Mesendoderm (in vitro differentiated cells): ENCODE measurements at regions not wholly inside any gene's neighbourhood (a gene's known extent, or its start where the extent isn't known, plus 50 kb on each side); places are given as distances from the start of the nearest gene placed in this dataset.
A peak's percentile ranks its signal among the peaks of the same experiment; 100 is the strongest.

Source experiments
- DNase-seq: peaks from one replicate; pipeline ENCODE4 v3.0.0; 2013
- H2AK5ac ChIP-seq: 2 replicates; pipeline ENCODE4 v1.6.1; 2013; ENCODE audit warnings: low read length, inconsistent platforms
- H2BK120ac ChIP-seq: 2 replicates; pipeline ENCODE4 v1.6.1; 2013; ENCODE audit warnings: low read depth, mild to moderate bottlenecking, low read length, moderate library complexity, mixed read lengths
- H2BK15ac ChIP-seq: replicated peaks from 2 replicates; pipeline ENCODE4 v1.6.1; 2013; ENCODE audit warnings: low read depth, mild to moderate bottlenecking, moderate library complexity
- H2BK5ac ChIP-seq: 2 replicates; pipeline ENCODE4 v1.6.1; 2013; ENCODE audit warnings: low read length, inconsistent platforms
- H3K18ac ChIP-seq: 2 replicates; pipeline ENCODE4 v1.6.1; 2013; ENCODE audit warnings: mild to moderate bottlenecking, low read length, mixed read lengths
- H3K23ac ChIP-seq: one replicate; pipeline ENCODE4 v1.6.1; 2013; ENCODE audit warnings: low read length
- H3K27ac ChIP-seq: 2 replicates; pipeline ENCODE4 v1.5.1; 2013; ENCODE audit warnings: low read depth, mild to moderate bottlenecking, inconsistent platforms, low read length, moderate library complexity
- H3K27me3 ChIP-seq: 2 replicates; pipeline ENCODE4 v1.6.1; 2013; ENCODE audit warnings: low read length, control low read depth, mild to moderate bottlenecking, inconsistent platforms; ENCODE audit not compliant: insufficient read depth, poor library complexity
- H3K36me3 ChIP-seq: 2 replicates; pipeline ENCODE4 v1.6.1; 2013; ENCODE audit warnings: low read length, inconsistent platforms; ENCODE audit not compliant: control insufficient read depth, insufficient read depth
- H3K4ac ChIP-seq: one replicate; pipeline ENCODE4 v1.6.1; 2013; ENCODE audit warnings: low read depth, mild to moderate bottlenecking, low read length, moderate library complexity
- H3K4me1 ChIP-seq: 2 replicates; pipeline ENCODE4 v1.6.1; 2013; ENCODE audit warnings: low read depth, low read length, inconsistent platforms; ENCODE audit not compliant: control insufficient read depth
- H3K4me2 ChIP-seq: 2 replicates; pipeline ENCODE4 v1.6.1; 2013; ENCODE audit warnings: low read length
- H3K4me3 ChIP-seq: 2 replicates; pipeline ENCODE4 v1.5.1; 2013; ENCODE audit warnings: mild to moderate bottlenecking, low read length
- H3K56ac ChIP-seq: one replicate; pipeline ENCODE4 v1.6.1; 2013; ENCODE audit warnings: low read length
- H3K79me1 ChIP-seq: 2 replicates; pipeline ENCODE4 v1.6.1; 2013; ENCODE audit warnings: low read length, inconsistent platforms
- H3K79me2 ChIP-seq: 2 replicates; pipeline ENCODE4 v1.6.1; 2013; ENCODE audit warnings: mild to moderate bottlenecking, low read length; ENCODE audit not compliant: control insufficient read depth, insufficient read depth
- H3K9ac ChIP-seq: 2 replicates; pipeline ENCODE4 v1.6.1; 2013; ENCODE audit warnings: low read length, inconsistent platforms
- H4K5ac ChIP-seq: one replicate; pipeline ENCODE4 v1.6.1; 2013; ENCODE audit warnings: low read length
- H4K8ac ChIP-seq: one replicate; pipeline ENCODE4 v1.6.1; 2013; ENCODE audit warnings: low read depth, mild to moderate bottlenecking, control low read depth, low read length, moderate library complexity
- WGBS: extraction: QIAGEN DNeasy Blood & Tissue Kit; methylation state at CpG from one replicate; pipeline ENCODE4 v1.1.7; 2013; ENCODE audit warnings: low lambda C conversion rate, missing lambda C conversion rate; ENCODE audit not compliant: insufficient coverage; ENCODE audit errors: extremely low coverage; 5-methylcytosine and 5-hydroxymethylcytosine counted together

DNA sequence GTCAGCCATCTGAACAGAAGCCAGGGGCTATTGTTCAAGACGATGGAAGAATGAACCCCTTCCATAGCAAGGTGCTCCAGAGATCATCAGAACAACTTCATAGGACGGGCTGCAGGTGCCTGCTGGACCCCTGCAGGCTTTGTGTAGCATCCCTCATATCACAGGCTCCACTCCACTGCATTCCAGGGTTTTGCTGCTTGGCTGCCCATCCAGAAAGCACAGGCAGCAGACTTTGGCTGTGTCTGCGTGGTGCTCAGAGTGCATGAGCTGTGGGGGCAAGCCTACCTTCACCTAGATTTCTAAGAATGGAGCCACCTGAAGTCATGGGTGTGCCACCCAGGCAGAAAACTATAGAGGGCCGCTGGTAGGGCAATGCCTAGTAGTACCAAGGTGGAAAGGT, 93.9 kb upstream of the NLRP1 start:
- Histone ChIP-seq H2BK120ac (no peak overlapping the region), H3K56ac (no peak overlapping the region), H3K4me2 (no peak overlapping the region), H3K27ac (no peak overlapping the region), H3K79me1 (no peaks in the 10 kb centered on the region), H3K27me3 (no peaks in the 10 kb centered on the region), H3K18ac (no peak overlapping the region), H3K23ac (no peak overlapping the region), H4K5ac (no peak overlapping the region), H2BK5ac (no peak overlapping the region), H3K4me3 (no peak overlapping the region), H3K4me1 (peaks cover 3% of the 10 kb centered on the region), H4K8ac (no peak overlapping the region), H2BK15ac (no peak overlapping the region), H3K79me2 (no peaks in the 10 kb centered on the region), H3K36me3 (no peaks in the 10 kb centered on the region), H2AK5ac (no peak overlapping the region), H3K4ac (no peak overlapping the region), H3K9ac (no peak overlapping the region)
- WGBS: no CpG with 5 or more reads among the region's 4 CpGs
- DNase-seq: no peak

DNA sequence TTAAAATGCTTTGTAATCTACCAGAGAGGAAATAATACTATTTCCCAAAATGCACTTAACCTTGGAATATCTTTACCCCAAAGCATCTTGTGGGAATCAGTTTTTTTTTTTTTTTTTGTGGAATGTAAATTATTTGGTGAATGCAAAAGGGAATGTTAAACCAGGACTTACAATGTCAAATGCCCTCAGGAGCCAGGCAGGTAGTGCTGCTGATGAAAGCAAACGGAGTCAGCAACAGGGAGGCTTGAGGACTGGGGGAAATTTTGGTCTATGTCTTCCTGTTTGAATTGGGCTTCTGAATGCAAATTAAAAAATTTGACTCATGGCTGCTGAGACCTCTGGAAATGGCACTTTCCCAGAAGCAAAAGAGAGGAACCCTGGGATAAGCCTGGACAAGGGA, 96.5 kb upstream of the NLRP1 start:
- Histone ChIP-seq H2AK5ac (no peak overlapping the region), H3K4me3 (no peak overlapping the region), H3K79me2 (no peaks in the 10 kb centered on the region), H3K9ac (no peak overlapping the region), H3K18ac (peak overlapping the region; percentile 32), H3K79me1 (no peaks in the 10 kb centered on the region), H2BK5ac (no peak overlapping the region), H3K23ac (no peak overlapping the region), H4K5ac (no peak overlapping the region), H2BK120ac (no peak overlapping the region), H3K27me3 (no peaks in the 10 kb centered on the region), H4K8ac (no peak overlapping the region), H2BK15ac (no peak overlapping the region), H3K4ac (no peak overlapping the region), H3K4me2 (no peak overlapping the region), H3K56ac (no peak overlapping the region), H3K36me3 (no peaks in the 10 kb centered on the region), H3K27ac (no peak overlapping the region), H3K4me1 (peaks cover 3% of the 10 kb centered on the region)
- no CpG with 5 or more reads among the region's 1 CpG for WGBS
- peak; percentile 87 for DNase-seq

DNA sequence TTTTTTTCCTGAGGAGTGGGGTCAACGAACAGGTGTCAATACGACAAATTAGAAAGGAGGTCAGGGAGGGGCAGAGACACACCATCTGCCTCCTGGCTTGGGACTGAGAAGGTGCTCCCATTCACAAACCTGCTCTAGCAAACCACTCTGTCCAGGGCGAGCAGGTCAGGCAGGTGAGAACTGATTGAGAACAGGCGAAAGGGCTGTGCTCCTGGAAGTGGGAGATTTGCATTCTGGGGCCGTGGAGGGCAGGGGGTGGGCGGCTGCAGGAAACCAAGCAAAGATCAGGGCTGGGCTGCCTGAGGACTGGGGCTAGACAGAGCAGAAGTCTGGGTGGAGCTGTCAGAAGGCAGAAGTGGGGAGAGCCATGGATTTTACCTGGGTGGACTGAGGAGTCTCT, 98.9 kb upstream of the NLRP1 start:
- Histone ChIP-seq H3K79me2 (no peaks in the 10 kb centered on the region), H3K18ac (no peak overlapping the region), H3K4ac (no peak overlapping the region), H3K23ac (no peak overlapping the region), H4K5ac (no peak overlapping the region), H2BK15ac (no peak overlapping the region), H3K4me2 (no peak overlapping the region), H4K8ac (no peak overlapping the region), H3K27me3 (no peaks in the 10 kb centered on the region), H3K79me1 (no peaks in the 10 kb centered on the region), H3K4me1 (peaks cover 3% of the 10 kb centered on the region), H2AK5ac (no peak overlapping the region), H3K56ac (no peak overlapping the region), H2BK120ac (no peak overlapping the region), H3K36me3 (no peaks in the 10 kb centered on the region), H3K4me3 (no peak overlapping the region), H2BK5ac (no peak overlapping the region), H3K27ac (no peak overlapping the region), H3K9ac (no peak overlapping the region)
- no CpG with 5 or more reads among the region's 6 CpGs for WGBS
- no peak for DNase-seq

DNA sequence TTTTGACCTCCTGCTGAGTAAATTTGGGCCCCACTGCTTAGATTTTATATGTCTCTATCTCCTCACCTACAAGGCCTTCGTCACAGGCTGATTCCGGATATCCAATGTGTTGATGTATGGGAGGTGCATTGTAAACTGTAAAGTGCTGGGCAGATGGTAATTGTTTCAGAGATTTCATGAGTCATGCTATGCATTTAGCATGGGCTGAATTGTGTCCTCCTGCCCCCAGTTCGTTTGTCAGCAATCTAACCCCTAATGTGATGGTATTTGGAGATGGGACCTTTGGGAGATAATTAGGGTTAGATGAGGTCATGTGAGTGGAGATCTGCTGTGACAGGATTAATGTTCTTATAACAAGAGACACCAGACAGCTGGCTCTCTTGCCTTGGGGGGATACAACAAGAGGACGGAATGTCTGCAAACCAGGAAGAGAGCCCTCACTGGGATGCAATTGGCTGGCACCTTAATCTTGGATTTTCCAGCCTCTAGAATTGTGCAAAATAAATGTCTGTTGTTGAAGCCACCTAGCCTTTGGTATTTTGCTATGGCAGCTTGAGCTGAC, 101.8 kb upstream of the NLRP1 start:
- no peak overlapping the region for H3K23ac ChIP-seq
- H3K9ac ChIP-seq: no peak overlapping the region
- no peak overlapping the region for H2BK15ac ChIP-seq
- H3K27ac ChIP-seq: no peak overlapping the region
- H3K4me2 ChIP-seq: no peak overlapping the region
- H3K4me1 ChIP-seq: peaks cover under 1% of the 10 kb centered on the region
- no peak overlapping the region for H2BK120ac ChIP-seq
- H3K4me3 ChIP-seq: no peak overlapping the region
- H2AK5ac ChIP-seq: no peak overlapping the region
- no peak overlapping the region for H2BK5ac ChIP-seq
- no CpG with 5 or more reads among the region's 4 CpGs for WGBS
- peak; percentile 37 for DNase-seq
- no peak overlapping the region for H4K8ac ChIP-seq
- no peaks in the 10 kb centered on the region for H3K79me2 ChIP-seq
- no peak overlapping the region for H3K56ac ChIP-seq
- no peak overlapping the region for H4K5ac ChIP-seq
- H3K79me1 ChIP-seq: no peaks in the 10 kb centered on the region
- H3K4ac ChIP-seq: no peak overlapping the region
- no peaks in the 10 kb centered on the region for H3K36me3 ChIP-seq
- H3K27me3 ChIP-seq: no peaks in the 10 kb centered on the region
- H3K18ac ChIP-seq: no peak overlapping the region

DNA sequence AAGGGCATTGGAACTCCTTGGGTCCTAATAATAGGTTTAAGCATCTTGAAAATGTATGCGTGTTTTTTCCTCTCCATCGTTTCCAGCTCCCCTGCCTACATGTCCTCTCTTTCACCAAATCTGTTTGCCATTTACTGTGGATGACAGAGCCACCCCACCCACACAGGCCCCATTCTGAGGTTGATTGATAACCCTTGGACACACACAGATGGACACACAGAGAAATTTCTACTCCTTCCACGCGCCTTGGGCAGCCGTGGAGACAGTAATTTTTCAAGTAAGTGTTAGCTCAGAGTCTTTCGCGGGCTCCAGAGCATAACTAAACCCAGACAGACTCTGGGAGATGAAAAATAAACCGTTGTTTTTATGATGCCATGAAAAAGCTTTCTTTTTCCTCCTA, 103.3 kb upstream of the NLRP1 start:
- no peak overlapping the region for H2BK5ac ChIP-seq
- no peak overlapping the region for H3K23ac ChIP-seq
- no peak overlapping the region for H3K9ac ChIP-seq
- WGBS: no CpG with 5 or more reads among the region's 8 CpGs
- H3K4me3 ChIP-seq: no peak overlapping the region
- no peak overlapping the region for H4K8ac ChIP-seq
- no peak overlapping the region for H3K4ac ChIP-seq
- H3K27me3 ChIP-seq: no peaks in the 10 kb centered on the region
- no peaks in the 10 kb centered on the region for H3K79me1 ChIP-seq
- H2BK120ac ChIP-seq: no peak overlapping the region
- no peak overlapping the region for H3K27ac ChIP-seq
- no peaks in the 10 kb centered on the region for H3K36me3 ChIP-seq
- H3K4me1 ChIP-seq: no peaks in the 10 kb centered on the region
- no peaks in the 10 kb centered on the region for H3K79me2 ChIP-seq
- no peak overlapping the region for H2BK15ac ChIP-seq
- no peak overlapping the region for H3K18ac ChIP-seq
- no peak overlapping the region for H4K5ac ChIP-seq
- DNase-seq: no peak
- H3K4me2 ChIP-seq: no peak overlapping the region
- no peak overlapping the region for H2AK5ac ChIP-seq
- no peak overlapping the region for H3K56ac ChIP-seq

DNA sequence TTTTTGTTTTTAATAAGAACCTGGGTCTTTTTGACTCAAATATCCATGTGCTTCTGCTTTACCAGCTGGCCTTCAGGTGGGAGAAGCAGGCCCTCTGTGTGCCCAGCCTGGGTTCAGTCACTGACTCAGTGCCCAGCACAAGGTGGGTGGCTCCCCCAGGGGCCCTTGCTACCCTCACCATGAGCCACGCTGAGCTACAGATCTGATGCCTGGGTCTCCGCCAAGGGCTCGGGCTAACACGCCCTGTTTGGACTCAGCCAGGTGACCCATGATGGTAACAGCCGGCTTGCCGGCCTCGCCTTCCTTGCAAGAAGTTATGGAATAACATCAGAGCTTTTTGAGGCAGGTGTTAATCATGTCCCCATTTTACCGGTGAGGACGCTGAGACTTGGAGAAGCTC, 109.5 kb upstream of the NLRP1 start:
- no peak overlapping the region for H2BK15ac ChIP-seq
- no peaks in the 10 kb centered on the region for H3K27me3 ChIP-seq
- no peaks in the 10 kb centered on the region for H3K36me3 ChIP-seq
- H4K5ac ChIP-seq: no peak overlapping the region
- no peak for DNase-seq
- H3K4me1 ChIP-seq: no peaks in the 10 kb centered on the region
- H2BK5ac ChIP-seq: no peak overlapping the region
- no CpG with 5 or more reads among the region's 9 CpGs for WGBS
- no peaks in the 10 kb centered on the region for H3K79me2 ChIP-seq
- H3K4me3 ChIP-seq: no peak overlapping the region
- H3K4me2 ChIP-seq: no peak overlapping the region
- H3K27ac ChIP-seq: no peak overlapping the region
- no peak overlapping the region for H2AK5ac ChIP-seq
- H4K8ac ChIP-seq: no peak overlapping the region
- no peak overlapping the region for H3K18ac ChIP-seq
- H3K79me1 ChIP-seq: no peaks in the 10 kb centered on the region
- no peak overlapping the region for H2BK120ac ChIP-seq
- H3K56ac ChIP-seq: no peak overlapping the region
- no peak overlapping the region for H3K4ac ChIP-seq
- no peak overlapping the region for H3K23ac ChIP-seq
- no peak overlapping the region for H3K9ac ChIP-seq
